HL-60/S4 (cell line): ENCODE measurements at regions not wholly inside any gene's neighbourhood (a gene's known extent, or its start where the extent isn't known, plus 50 kb on each side); places are given as distances from the start of the nearest gene placed in this dataset.

ENCODE experiments used
- in situ Hi-C: fragments of 300-500 bp; cut with MboI; formaldehyde crosslinking; loops from 2 replicates; pipeline ENCODE4 v1.14.3; 2022; ENCODE audit warnings: low sequenced_read_pairs

- in situ Hi-C loops: no loop called here
These were observed 304.5 kb downstream of the BARHL2 start for GRCh38 chr1:90412563-90412962.

- in situ Hi-C loops: no loop called here
These were observed 305.9 kb downstream of the BARHL2 start for GRCh38 chr1:90411185-90411584.

GRCh38 chr1:90407737-90408136 lies 309.4 kb downstream of the BARHL2 start:
- in situ Hi-C loops: no loop called here

- in situ Hi-C loops: no loop called here
These were observed 311.4 kb downstream of the BARHL2 start for GRCh38 chr1:90405726-90406125.

- in situ Hi-C loops: no loop called here
These were observed 313.9 kb downstream of the BARHL2 start for GRCh38 chr1:90402893-90403849.

- in situ Hi-C loops: no loop called here
These were observed 317.0 kb downstream of the BARHL2 start for GRCh38 chr1:90400131-90400530.

GRCh38 chr1:90396917-90397316 lies 320.2 kb downstream of the BARHL2 start:
- in situ Hi-C loops: no loop called here

- in situ Hi-C loops: no loop called here
These were observed 322.9 kb downstream of the BARHL2 start for GRCh38 chr1:90394247-90394646.

- in situ Hi-C loops: no loop called here
These were observed 324.1 kb downstream of the BARHL2 start for GRCh38 chr1:90393025-90393424.

- in situ Hi-C loops: no loop called here
These were observed 326.0 kb downstream of the BARHL2 start for GRCh38 chr1:90391126-90391525.

- in situ Hi-C loops: no loop called here
These were observed 329.3 kb downstream of the BARHL2 start for GRCh38 chr1:90387805-90388204.

GRCh38 chr1:90386899-90387720 lies 330.0 kb downstream of the BARHL2 start:
- in situ Hi-C loops: no loop called here

GRCh38 chr1:90384193-90384592 lies 332.9 kb downstream of the BARHL2 start:
- in situ Hi-C loops: no loop called here

- in situ Hi-C loops: no loop called here
These were observed 334.9 kb downstream of the BARHL2 start for GRCh38 chr1:90382161-90382560.

GRCh38 chr1:90381598-90381997 lies 335.5 kb downstream of the BARHL2 start:
- in situ Hi-C loops: no loop called here

- in situ Hi-C loops: no loop called here
These were observed 345.7 kb downstream of the BARHL2 start for GRCh38 chr1:90371448-90371813.

- in situ Hi-C loops: no loop called here
These were observed 346.2 kb downstream of the BARHL2 start for GRCh38 chr1:90370686-90371447.

GRCh38 chr1:90362163-90362562 lies 354.9 kb downstream of the BARHL2 start:
- in situ Hi-C loops: no loop called here

- in situ Hi-C loops: no loop called here
These were observed 356.1 kb downstream of the BARHL2 start for GRCh38 chr1:90361026-90361425.

- in situ Hi-C loops: no loop called here
These were observed 357.1 kb downstream of the BARHL2 start for GRCh38 chr1:90359994-90360393.

- in situ Hi-C loops: no loop called here
These were observed 358.7 kb downstream of the BARHL2 start for GRCh38 chr1:90358448-90358847.
